PFSK-1 (cell line): ENCODE measurements at regions not wholly inside any gene's neighbourhood (a gene's known extent, or its start where the extent isn't known, plus 50 kb on each side); places are given as distances from the start of the nearest gene placed in this dataset.

Experiments used
- FOXP2 ChIP-seq: optimal IDR thresholded peaks from 2 replicates; pipeline ENCODE3; 2011; ENCODE audit warnings: borderline replicate concordance, control low read depth, inconsistent platforms; ENCODE audit not compliant: insufficient read depth; ENCODE audit errors: extremely low read length, extremely low read depth
- POLR2AphosphoS5 ChIP-seq: IDR thresholded peaks from 2 replicates; pipeline ENCODE4 v1.6.1; 2012; ENCODE audit warnings: low read depth, mild to moderate bottlenecking, control low read depth, low read length, moderate library complexity
- SIN3A ChIP-seq: IDR thresholded peaks from 2 replicates; pipeline ENCODE4 v1.6.1; 2012; ENCODE audit warnings: mild to moderate bottlenecking, low read length, moderate library complexity, borderline replicate concordance; ENCODE audit not compliant: insufficient read depth
- TAF1 ChIP-seq: IDR thresholded peaks from 2 replicates; pipeline ENCODE4 v1.6.1; 2012; ENCODE audit warnings: low read length, control low read depth, borderline replicate concordance; ENCODE audit not compliant: insufficient read depth
- TF ChIP-seq, protein P1 (sequence below), 2 experiments: IDR thresholded peaks; 2 replicates each; pipeline versions ENCODE4 v1.6.1 to v1.8.0; 2011 to 2012; ENCODE audit warnings: low read depth in 2 of 2, low read length in 2 of 2, control low read depth in 1 of 2, inconsistent platforms in 1 of 2, mild to moderate bottlenecking in 1 of 2, moderate library complexity in 1 of 2; ENCODE audit not compliant: insufficient read depth in 1 of 2

GRCh38 chr4:22090661-22091351, 142.2 kb upstream of the KCNIP4 start:
- TF ChIP-seq SIN3A (no peak), FOXP2 (no peak), POLR2AphosphoS5 (no peak), TAF1 (no peak)
- TF ChIP-seq, protein P1, sequence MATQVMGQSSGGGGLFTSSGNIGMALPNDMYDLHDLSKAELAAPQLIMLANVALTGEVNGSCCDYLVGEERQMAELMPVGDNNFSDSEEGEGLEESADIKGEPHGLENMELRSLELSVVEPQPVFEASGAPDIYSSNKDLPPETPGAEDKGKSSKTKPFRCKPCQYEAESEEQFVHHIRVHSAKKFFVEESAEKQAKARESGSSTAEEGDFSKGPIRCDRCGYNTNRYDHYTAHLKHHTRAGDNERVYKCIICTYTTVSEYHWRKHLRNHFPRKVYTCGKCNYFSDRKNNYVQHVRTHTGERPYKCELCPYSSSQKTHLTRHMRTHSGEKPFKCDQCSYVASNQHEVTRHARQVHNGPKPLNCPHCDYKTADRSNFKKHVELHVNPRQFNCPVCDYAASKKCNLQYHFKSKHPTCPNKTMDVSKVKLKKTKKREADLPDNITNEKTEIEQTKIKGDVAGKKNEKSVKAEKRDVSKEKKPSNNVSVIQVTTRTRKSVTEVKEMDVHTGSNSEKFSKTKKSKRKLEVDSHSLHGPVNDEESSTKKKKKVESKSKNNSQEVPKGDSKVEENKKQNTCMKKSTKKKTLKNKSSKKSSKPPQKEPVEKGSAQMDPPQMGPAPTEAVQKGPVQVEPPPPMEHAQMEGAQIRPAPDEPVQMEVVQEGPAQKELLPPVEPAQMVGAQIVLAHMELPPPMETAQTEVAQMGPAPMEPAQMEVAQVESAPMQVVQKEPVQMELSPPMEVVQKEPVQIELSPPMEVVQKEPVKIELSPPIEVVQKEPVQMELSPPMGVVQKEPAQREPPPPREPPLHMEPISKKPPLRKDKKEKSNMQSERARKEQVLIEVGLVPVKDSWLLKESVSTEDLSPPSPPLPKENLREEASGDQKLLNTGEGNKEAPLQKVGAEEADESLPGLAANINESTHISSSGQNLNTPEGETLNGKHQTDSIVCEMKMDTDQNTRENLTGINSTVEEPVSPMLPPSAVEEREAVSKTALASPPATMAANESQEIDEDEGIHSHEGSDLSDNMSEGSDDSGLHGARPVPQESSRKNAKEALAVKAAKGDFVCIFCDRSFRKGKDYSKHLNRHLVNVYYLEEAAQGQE (IDR thresholded peaks at IDR 0.05; ENCODE audit: insufficient read depth in 1 of 2, low read depth in 2 of 2, low read length in 2 of 2), result no peak

GRCh38 chr4:22077571-22077970, 129.0 kb upstream of the KCNIP4 start:
- TF ChIP-seq SIN3A, result no peak

GRCh38 chr4:22072726-22073125, 124.2 kb upstream of the KCNIP4 start:
- TF ChIP-seq FOXP2 (no peak), SIN3A (no peak), TAF1 (no peak), POLR2AphosphoS5 (no peak)
- TF ChIP-seq, protein P1 (IDR thresholded peaks at IDR 0.05; ENCODE audit: insufficient read depth in 1 of 2, low read depth in 2 of 2, low read length in 2 of 2), result no peak

- TF ChIP-seq POLR2AphosphoS5 (no peak), TAF1 (no peak)
These were observed 123.7 kb upstream of the KCNIP4 start for GRCh38 chr4:22072240-22072639.

DNA sequence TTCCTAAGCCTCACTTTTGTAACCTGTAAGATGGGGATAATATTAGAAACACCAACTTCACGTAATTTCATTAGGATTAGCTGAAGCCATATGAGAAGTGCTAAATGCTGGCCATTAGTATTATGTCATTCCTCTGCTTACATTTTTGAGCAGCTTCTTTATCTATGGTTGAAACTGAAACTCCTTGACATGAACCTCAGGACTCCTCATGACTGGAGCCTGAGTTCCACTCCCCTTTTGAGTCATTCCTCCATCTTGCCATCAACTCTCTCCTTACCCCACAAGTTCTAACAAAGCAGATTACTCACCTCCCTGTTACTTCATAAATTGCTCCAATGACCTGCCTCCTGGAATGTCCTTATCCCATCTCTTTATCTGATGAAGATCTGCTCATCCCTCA, 123.2 kb upstream of the KCNIP4 start:
- TF ChIP-seq SIN3A, result no peak
- TF ChIP-seq TAF1, result no peak
- TF ChIP-seq FOXP2, result no peak
- TF ChIP-seq, protein P1 (IDR thresholded peaks at IDR 0.05; ENCODE audit: insufficient read depth in 1 of 2, low read depth in 2 of 2, low read length in 2 of 2), result no peak
- TF ChIP-seq POLR2AphosphoS5, result no peak

GRCh38 chr4:22070256-22070655, 121.7 kb upstream of the KCNIP4 start:
- TF ChIP-seq POLR2AphosphoS5 (no peak), FOXP2 (no peak), TAF1 (no peak), SIN3A (no peak)
- TF ChIP-seq, protein P1 (IDR thresholded peaks at IDR 0.05; ENCODE audit: insufficient read depth in 1 of 2, low read depth in 2 of 2, low read length in 2 of 2), result no peak
